SK-N-MC (cell line): ENCODE measurements at regions not wholly inside any gene's neighbourhood (a gene's known extent, or its start where the extent isn't known, plus 50 kb on each side); places are given as distances from the start of the nearest gene placed in this dataset.

Source experiments
- EZH2 ChIP-seq: fragments of 200-600 bp; sonication (generic); IDR thresholded peaks from one replicate; pipeline ENCODE4 v1.6.1; 2017; ENCODE audit warnings: antibody characterized with exemption
- POLR2AphosphoS5 ChIP-seq: IDR thresholded peaks from 2 replicates; pipeline ENCODE4 v1.6.1; 2012; ENCODE audit warnings: mild to moderate bottlenecking, low read depth, low read length, borderline replicate concordance

DNA sequence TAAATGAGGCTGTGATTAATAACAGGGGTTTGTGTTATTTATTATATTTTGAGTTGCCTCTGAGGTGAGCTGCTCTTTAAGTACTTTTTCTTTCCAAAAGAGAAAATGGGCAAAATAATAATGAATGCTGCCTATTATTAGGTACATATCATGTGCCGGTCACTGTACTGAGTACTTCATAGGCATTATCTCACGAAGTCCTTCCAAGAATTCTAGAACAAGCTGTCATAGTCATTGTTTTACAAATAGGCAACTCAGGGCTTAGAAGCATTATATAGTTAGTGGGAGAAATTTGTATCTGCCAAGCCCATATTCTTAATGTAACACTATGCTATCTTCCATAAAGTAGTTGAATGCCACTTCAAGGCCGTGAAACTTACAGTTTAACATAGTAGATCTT lies 628.7 kb downstream of the CCDC171 start:
- TF ChIP-seq POLR2AphosphoS5 (no peak), EZH2 (no peak)
